IMR-90 (cell line): ENCODE measurements at regions not wholly inside any gene's neighbourhood (a gene's known extent, or its start where the extent isn't known, plus 50 kb on each side); places are given as distances from the start of the nearest gene placed in this dataset.

ENCODE experiments used
- ATAC-seq: fragments of 200-7000 bp; cut with Tn5 transposase; 2 replicates; pipeline ENCODE4 v1.9.1; 2020; ENCODE audit warnings: low read depth, mild to moderate bottlenecking, moderate library complexity
- BruUV-seq: library from RNA; stranded (reverse); fragments of 400-500 nt; replicated peaks from 2 replicates; lab custom pipeline; 2021; lab: Mats Ljungman, UMichigan
- CTCF ChIA-PET: fragments of 300-600 bp; formaldehyde crosslinking; extraction: SDS; loops from one replicate; lab custom pipeline; 2021; ENCODE audit warnings: antibody characterized with exemption; lab: Yijun Ruan, JAX
- POLR2A ChIA-PET: fragments of 300-600 bp; sonication (Branson Sonifier 250); formaldehyde crosslinking; loops from one replicate; lab custom pipeline; 2022; ENCODE audit warnings: antibody characterized with exemption; ENCODE audit not compliant: unreplicated experiment; lab: Charles Lee
- DNase-seq: peaks from one replicate; pipeline ENCODE4 v3.0.0; 2013
- H2AFZ ChIP-seq: replicated peaks from 2 replicates; pipeline ENCODE3; 2013; ENCODE audit warnings: low read length, mild to moderate bottlenecking; ENCODE audit not compliant: poor library complexity
- H2AK5ac ChIP-seq: 2 replicates; pipeline ENCODE4 v1.6.1; 2013; ENCODE audit warnings: low read depth, low read length, inconsistent platforms
- H2AK9ac ChIP-seq: replicated peaks from 2 replicates; pipeline ENCODE3; 2013; ENCODE audit warnings: mild to moderate bottlenecking, low read depth, low read length, moderate library complexity; ENCODE audit not compliant: poor library complexity
- H2BK120ac ChIP-seq: 2 replicates; pipeline ENCODE4 v1.6.1; 2013; ENCODE audit warnings: low read depth, low read length, inconsistent platforms
- H2BK15ac ChIP-seq: 3 replicates; pipeline ENCODE4 v1.6.1; 2013; ENCODE audit warnings: low read depth, low read length, inconsistent platforms
- H2BK20ac ChIP-seq: 2 replicates; pipeline ENCODE4 v1.6.1; 2013; ENCODE audit warnings: low read depth, mild to moderate bottlenecking, inconsistent platforms, low read length, moderate library complexity
- H2BK5ac ChIP-seq: 2 replicates; pipeline ENCODE4 v1.6.1; 2013; ENCODE audit warnings: mild to moderate bottlenecking, low read depth, low read length, inconsistent platforms; ENCODE audit not compliant: poor library complexity, severe bottlenecking
- H3K14ac ChIP-seq: replicated peaks from 2 replicates; pipeline ENCODE4 v1.6.1; 2013; ENCODE audit warnings: low read depth, low read length, inconsistent platforms
- H3K18ac ChIP-seq: 2 replicates; pipeline ENCODE4 v1.6.1; 2013; ENCODE audit warnings: low read depth, low read length, control low read depth
- H3K23ac ChIP-seq: 2 replicates; pipeline ENCODE4 v1.6.1; 2013; ENCODE audit warnings: low read depth, low read length, inconsistent platforms
- H3K27ac ChIP-seq: 2 replicates; pipeline ENCODE4 v1.5.1; 2013; ENCODE audit warnings: mild to moderate bottlenecking, control low read depth, low read length; ENCODE audit not compliant: insufficient read depth
- H3K27me3 ChIP-seq: 2 replicates; pipeline ENCODE4 v1.6.1; 2013; ENCODE audit warnings: low read length; ENCODE audit not compliant: control insufficient read depth, insufficient read depth
- H3K36me3 ChIP-seq: 2 replicates; pipeline ENCODE4 v1.6.1; 2013; ENCODE audit warnings: low read length, mixed read lengths; ENCODE audit not compliant: control insufficient read depth, insufficient read depth
- H3K4ac ChIP-seq: 2 replicates; pipeline ENCODE4 v1.6.1; 2013; ENCODE audit warnings: low read depth, low read length, inconsistent platforms
- H3K4me1 ChIP-seq: 2 replicates; pipeline ENCODE4 v1.6.1; 2013; ENCODE audit warnings: low read length, mixed read lengths; ENCODE audit not compliant: control insufficient read depth, insufficient read depth
- H3K4me2 ChIP-seq: 2 replicates; pipeline ENCODE4 v1.6.1; 2013; ENCODE audit warnings: low read depth, mild to moderate bottlenecking, control low read depth, low read length, moderate library complexity
- H3K4me3 ChIP-seq: 2 replicates; pipeline ENCODE4 v1.5.1; 2013; ENCODE audit warnings: low read depth, mild to moderate bottlenecking, control low read depth, low read length, moderate library complexity; ENCODE audit not compliant: insufficient read depth
- H3K56ac ChIP-seq: 2 replicates; pipeline ENCODE4 v1.6.1; 2013; ENCODE audit warnings: low read length, inconsistent platforms; ENCODE audit not compliant: insufficient read depth; ENCODE audit errors: extremely low read depth
- H3K79me1 ChIP-seq, 2 experiments: 2 replicates each; pipeline ENCODE4 v1.6.1; 2013; ENCODE audit warnings: low read length in 2 of 2, inconsistent platforms in 1 of 2, low read depth in 1 of 2
- H3K9ac ChIP-seq: 2 replicates; pipeline ENCODE4 v1.6.1; 2013; ENCODE audit warnings: low read depth, low read length, control low read depth
- H3K9me1 ChIP-seq: 2 replicates; pipeline ENCODE4 v1.6.1; 2013; ENCODE audit warnings: low read length, inconsistent platforms; ENCODE audit not compliant: insufficient read depth
- H3K9me3 ChIP-seq: 2 replicates; pipeline ENCODE4 v1.6.1; 2013; ENCODE audit warnings: low read length; ENCODE audit not compliant: control insufficient read depth, insufficient read depth
- H4K20me1 ChIP-seq: 2 replicates; pipeline ENCODE4 v1.6.1; 2013; ENCODE audit warnings: low read length, inconsistent platforms; ENCODE audit not compliant: insufficient read depth
- H4K5ac ChIP-seq: 2 replicates; pipeline ENCODE4 v1.6.1; 2013; ENCODE audit warnings: mild to moderate bottlenecking, low read depth, low read length, control low read depth
- H4K8ac ChIP-seq, 2 experiments: 2 replicates each; pipeline ENCODE4 v1.6.1; 2013; ENCODE audit warnings: low read depth in 2 of 2, low read length in 2 of 2, control low read depth in 1 of 2, inconsistent platforms in 1 of 2
- H4K91ac ChIP-seq: 2 replicates; pipeline ENCODE4 v1.6.1; 2013; ENCODE audit warnings: low read depth, low read length, inconsistent platforms; ENCODE audit not compliant: insufficient read depth
- CEBPB ChIP-seq: IDR thresholded peaks from 2 replicates; pipeline ENCODE4 v1.6.1; 2012; ENCODE audit warnings: low read depth, low read length, improper control_type of control experiment
- FOS ChIP-seq: fragments of 150-350 bp; IDR thresholded peaks from 2 replicates; pipeline ENCODE4 v1.6.1; 2016; ENCODE audit warnings: low read depth, low read length
- MXI1 ChIP-seq: IDR thresholded peaks from 2 replicates; pipeline ENCODE4 v1.6.1; 2012; ENCODE audit warnings: low read depth, mild to moderate bottlenecking, low read length, moderate library complexity, borderline replicate concordance
- RAD21 ChIP-seq: IDR thresholded peaks from 2 replicates; pipeline ENCODE4 v1.6.1; 2012; ENCODE audit warnings: low read length, improper control_type of control experiment
- RCOR1 ChIP-seq: IDR thresholded peaks from 2 replicates; pipeline ENCODE4 v1.6.1; 2012; ENCODE audit warnings: mild to moderate bottlenecking, low read length, improper control_type of control experiment; ENCODE audit not compliant: insufficient replicate concordance
- SMC3 ChIP-seq: fragments of 150-350 bp; IDR thresholded peaks from 2 replicates; pipeline ENCODE4 v1.6.1; 2016; ENCODE audit warnings: low read depth, mild to moderate bottlenecking, antibody characterized with exemption, low read length, moderate library complexity
- USF2 ChIP-seq: fragments of 150-350 bp; IDR thresholded peaks from 2 replicates; pipeline ENCODE4 v1.6.1; 2017; ENCODE audit warnings: mild to moderate bottlenecking, antibody characterized with exemption, low read length, low read depth
- WGBS, 2 experiments: methylation state at CpG; one replicate each; pipeline versions ENCODE4 v1.1.5 to v1.1.7; 2013; ENCODE audit warnings: missing lambda C conversion rate in 2 of 2; ENCODE audit not compliant: insufficient read length in 1 of 2; ENCODE audit errors: extremely low coverage in 2 of 2; 5-methylcytosine and 5-hydroxymethylcytosine counted together
- dilution Hi-C: fragments of 300-500 bp; cut with HindIII; formaldehyde crosslinking; loops from one replicate; pipeline ENCODE4 v1.14.3; 2018; ENCODE audit warnings: low sequenced_read_pairs; ENCODE audit not compliant: unreplicated experiment
- in situ Hi-C: fragments of 300-500 bp; cut with MboI; formaldehyde crosslinking; loops from 3 replicates; pipeline ENCODE4 v1.14.3; 2019; ENCODE audit warnings: low sequenced_read_pairs, inconsistent platforms, mixed read lengths
- intact Hi-C: fragments of 100-400 bp; cut with micrococcal nuclease; formaldehyde crosslinking; loops from 2 replicates; pipeline ENCODE4 v1.10.0; 2022

DNA sequence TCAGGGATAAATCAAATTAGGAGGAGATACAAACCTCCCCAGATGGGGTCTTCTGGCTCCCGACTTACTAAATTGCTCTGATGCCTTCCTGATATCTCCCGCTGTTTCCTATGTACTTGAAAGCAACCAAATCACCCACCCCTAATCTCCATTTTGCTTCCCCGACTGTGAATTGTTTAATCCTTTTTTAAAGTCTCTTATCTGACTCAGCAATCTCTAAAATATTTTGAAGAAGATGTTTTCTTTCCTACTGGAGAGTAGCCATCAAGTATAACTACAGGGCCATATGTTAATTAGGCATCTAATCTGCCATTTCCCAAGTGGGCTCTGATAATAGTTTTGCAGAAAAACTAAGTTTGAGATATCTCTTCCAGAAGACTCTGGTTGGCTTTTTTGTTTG, 365.2 kb upstream of the MAF start:
- Histone ChIP-seq H2AK5ac (no peak overlapping the region), H3K27me3 (no peaks in the 10 kb centered on the region), H3K4me1 (no peaks in the 10 kb centered on the region), H4K91ac (no peak overlapping the region), H3K27ac (no peak overlapping the region), H3K9me1 (no peaks in the 10 kb centered on the region), H3K14ac (no peak overlapping the region), H2BK120ac (no peak overlapping the region), H2AFZ (no peak overlapping the region), H4K5ac (no peak overlapping the region), H3K23ac (no peak overlapping the region), H3K9me3 (peaks cover 11% of the 10 kb centered on the region), H4K8ac (no peak overlapping the region), H3K36me3 (no peaks in the 10 kb centered on the region), H4K20me1 (no peaks in the 10 kb centered on the region), H3K18ac (no peak overlapping the region), H3K4me2 (no peak overlapping the region), H2BK20ac (no peak overlapping the region), H3K56ac (no peak overlapping the region), H3K4ac (no peak overlapping the region), H2AK9ac (no peak overlapping the region), H3K9ac (no peak overlapping the region), H2BK5ac (no peak overlapping the region), H3K79me1 (no peaks in the 10 kb centered on the region), H2BK15ac (no peak overlapping the region), H3K4me3 (no peak overlapping the region)
- intact Hi-C loops (no loop called here), in situ Hi-C loops (no loop called here), dilution Hi-C loops (no loop called here)
- TF ChIP-seq USF2 = no peak
- no peak for TF ChIP-seq RAD21
- TF ChIP-seq RCOR1 = no peak
- TF ChIP-seq MXI1 = no peak
- TF ChIP-seq FOS = no peak
- TF ChIP-seq CEBPB = no peak
- no peak for TF ChIP-seq SMC3
- no peak for ATAC-seq
- ChIA-PET CTCF (no interaction called here), POLR2A (no interaction called here)
- no CpG with 5 or more reads among the region's 3 CpGs for WGBS, 2 experiments
- no peak for DNase-seq
- BruUV-seq = no TSS peak
